ENCODE measurements at regions not wholly inside any gene's neighbourhood (a gene's known extent, or its start where the extent isn't known, plus 50 kb on each side); places are given as distances from the start of the nearest gene placed in this dataset.

- Histone ChIP-seq H3K9me3 (ENCODE audit: control insufficient read depth, low read length) (no peaks in the 10 kb centered on the region), H3K79me2 (no peaks in the 10 kb centered on the region), H3K27me3 (ENCODE audit: control insufficient read depth, insufficient read depth, low read length) (no peaks in the 10 kb centered on the region), H3K27ac (no peak overlapping the region), H2AFZ (no peak overlapping the region), H3K4me2 (ENCODE audit: low read length) (no peak overlapping the region), H3K4me3 (ENCODE audit: low read depth, low read length) (no peak overlapping the region), H3K4me1 (no peaks in the 10 kb centered on the region), H3K9ac (no peak overlapping the region), H3K36me3 (ENCODE audit: control insufficient read depth, insufficient read depth, low read length) (no peaks in the 10 kb centered on the region)
- TF ChIP-seq, protein P1, sequence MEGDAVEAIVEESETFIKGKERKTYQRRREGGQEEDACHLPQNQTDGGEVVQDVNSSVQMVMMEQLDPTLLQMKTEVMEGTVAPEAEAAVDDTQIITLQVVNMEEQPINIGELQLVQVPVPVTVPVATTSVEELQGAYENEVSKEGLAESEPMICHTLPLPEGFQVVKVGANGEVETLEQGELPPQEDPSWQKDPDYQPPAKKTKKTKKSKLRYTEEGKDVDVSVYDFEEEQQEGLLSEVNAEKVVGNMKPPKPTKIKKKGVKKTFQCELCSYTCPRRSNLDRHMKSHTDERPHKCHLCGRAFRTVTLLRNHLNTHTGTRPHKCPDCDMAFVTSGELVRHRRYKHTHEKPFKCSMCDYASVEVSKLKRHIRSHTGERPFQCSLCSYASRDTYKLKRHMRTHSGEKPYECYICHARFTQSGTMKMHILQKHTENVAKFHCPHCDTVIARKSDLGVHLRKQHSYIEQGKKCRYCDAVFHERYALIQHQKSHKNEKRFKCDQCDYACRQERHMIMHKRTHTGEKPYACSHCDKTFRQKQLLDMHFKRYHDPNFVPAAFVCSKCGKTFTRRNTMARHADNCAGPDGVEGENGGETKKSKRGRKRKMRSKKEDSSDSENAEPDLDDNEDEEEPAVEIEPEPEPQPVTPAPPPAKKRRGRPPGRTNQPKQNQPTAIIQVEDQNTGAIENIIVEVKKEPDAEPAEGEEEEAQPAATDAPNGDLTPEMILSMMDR (IDR thresholded peaks at IDR 0.05): no peak
Measured at GRCh38 chr1:78830321-78830720, 176.2 kb downstream of the ADGRL4 start.

DNA sequence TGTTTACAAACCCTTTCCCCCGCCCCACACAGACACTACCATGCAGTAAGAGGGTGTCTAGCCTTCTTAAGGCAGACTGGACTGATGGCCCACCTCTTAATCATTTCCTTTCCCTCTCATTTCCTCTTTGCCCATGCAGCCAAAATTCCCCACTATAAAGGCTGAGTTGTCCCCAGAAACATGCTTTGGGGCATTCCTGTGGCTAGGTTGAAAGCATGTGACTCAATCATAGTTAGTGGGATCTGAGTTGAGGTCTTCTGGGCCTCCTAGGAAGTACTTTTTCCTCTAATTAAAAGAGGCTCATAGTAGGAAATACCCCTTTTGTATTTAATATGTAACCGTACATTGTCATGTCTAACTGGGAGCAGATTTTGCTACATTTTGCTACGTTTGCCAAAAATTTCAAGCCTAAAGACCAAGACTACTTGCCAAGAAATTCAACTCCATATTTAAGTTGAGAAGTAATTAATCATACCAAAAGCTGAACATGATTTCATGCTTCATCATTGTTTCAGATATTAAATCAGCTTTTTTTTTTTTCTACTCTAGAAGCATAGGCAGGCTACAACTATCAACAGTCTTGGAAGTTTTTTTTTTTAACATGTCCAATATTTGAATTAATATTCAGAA, 174.7 kb downstream of the ADGRL4 start:
- no peaks in the 10 kb centered on the region for H3K27me3 ChIP-seq (ENCODE audit: control insufficient read depth, insufficient read depth, low read length)
- no peaks in the 10 kb centered on the region for H3K36me3 ChIP-seq (ENCODE audit: control insufficient read depth, insufficient read depth, low read length)
- no peak overlapping the region for H3K4me2 ChIP-seq (ENCODE audit: low read length)
- H2AFZ ChIP-seq: no peak overlapping the region
- no peaks in the 10 kb centered on the region for H3K79me2 ChIP-seq
- TF ChIP-seq, protein P1 (IDR thresholded peaks at IDR 0.05): no peak
- no peaks in the 10 kb centered on the region for H3K9me3 ChIP-seq (ENCODE audit: control insufficient read depth, low read length)
- no peak overlapping the region for H3K27ac ChIP-seq
- H3K4me3 ChIP-seq (ENCODE audit: low read depth, low read length): no peak overlapping the region
- no peaks in the 10 kb centered on the region for H3K4me1 ChIP-seq
- H3K9ac ChIP-seq: no peak overlapping the region

- H3K36me3 ChIP-seq (ENCODE audit: control insufficient read depth, insufficient read depth, low read length): no peaks in the 10 kb centered on the region
- H3K4me1 ChIP-seq: no peaks in the 10 kb centered on the region
- no peak overlapping the region for H3K4me3 ChIP-seq (ENCODE audit: low read depth, low read length)
- TF ChIP-seq, protein P1 (IDR thresholded peaks at IDR 0.05): no peak
- no peak overlapping the region for H2AFZ ChIP-seq
- H3K27ac ChIP-seq: no peak overlapping the region
- H3K9me3 ChIP-seq (ENCODE audit: control insufficient read depth, low read length): no peaks in the 10 kb centered on the region
- no peak overlapping the region for H3K9ac ChIP-seq
- H3K79me2 ChIP-seq: no peaks in the 10 kb centered on the region
- H3K4me2 ChIP-seq (ENCODE audit: low read length): no peak overlapping the region
- no peaks in the 10 kb centered on the region for H3K27me3 ChIP-seq (ENCODE audit: control insufficient read depth, insufficient read depth, low read length)
Measured at GRCh38 chr1:78833491-78833890, 173.0 kb downstream of the ADGRL4 start.

DNA sequence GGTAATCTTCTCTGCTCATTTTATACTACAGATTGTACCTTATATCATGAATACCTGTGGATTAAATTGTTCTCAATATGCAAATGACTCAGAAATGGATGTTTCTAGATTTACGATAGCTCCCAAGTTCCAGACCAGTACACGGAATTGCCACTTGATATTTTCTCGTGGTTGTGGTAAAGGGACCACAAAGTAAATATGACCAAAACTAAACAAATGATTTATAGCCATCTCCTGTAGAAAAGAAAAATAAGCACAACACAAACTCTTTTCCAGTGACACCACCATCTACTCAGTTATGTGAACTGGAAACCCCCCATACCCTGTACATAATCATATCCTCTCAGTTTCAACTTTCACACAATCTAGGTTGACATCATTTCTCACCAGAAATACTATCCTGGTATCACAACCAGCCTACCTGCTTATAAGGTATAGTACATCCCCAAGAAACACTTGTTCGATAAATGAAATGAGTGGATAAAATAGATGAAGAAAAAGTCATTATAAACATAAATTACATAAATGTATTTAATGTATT, 172.3 kb downstream of the ADGRL4 start:
- H3K4me3 ChIP-seq (ENCODE audit: low read depth, low read length): no peak overlapping the region
- no peaks in the 10 kb centered on the region for H3K36me3 ChIP-seq (ENCODE audit: control insufficient read depth, insufficient read depth, low read length)
- TF ChIP-seq, protein P1 (IDR thresholded peaks at IDR 0.05): no peak
- H3K27me3 ChIP-seq (ENCODE audit: control insufficient read depth, insufficient read depth, low read length): no peaks in the 10 kb centered on the region
- no peak overlapping the region for H2AFZ ChIP-seq
- H3K4me2 ChIP-seq (ENCODE audit: low read length): no peak overlapping the region
- no peaks in the 10 kb centered on the region for H3K79me2 ChIP-seq
- H3K9me3 ChIP-seq (ENCODE audit: control insufficient read depth, low read length): no peaks in the 10 kb centered on the region
- no peak overlapping the region for H3K9ac ChIP-seq
- H3K27ac ChIP-seq: no peak overlapping the region
- H3K4me1 ChIP-seq: no peaks in the 10 kb centered on the region

GRCh38 chr1:78836726-78837125, 169.8 kb downstream of the ADGRL4 start:
- no peaks in the 10 kb centered on the region for H3K9me3 ChIP-seq (ENCODE audit: control insufficient read depth, low read length)
- no peak overlapping the region for H2AFZ ChIP-seq
- no peak overlapping the region for H3K4me3 ChIP-seq (ENCODE audit: low read depth, low read length)
- no peak overlapping the region for H3K4me2 ChIP-seq (ENCODE audit: low read length)
- TF ChIP-seq, protein P1 (IDR thresholded peaks at IDR 0.05): no peak
- no peak overlapping the region for H3K27ac ChIP-seq
- no peaks in the 10 kb centered on the region for H3K27me3 ChIP-seq (ENCODE audit: control insufficient read depth, insufficient read depth, low read length)
- H3K79me2 ChIP-seq: no peaks in the 10 kb centered on the region
- H3K4me1 ChIP-seq: no peaks in the 10 kb centered on the region
- H3K36me3 ChIP-seq (ENCODE audit: control insufficient read depth, insufficient read depth, low read length): no peaks in the 10 kb centered on the region
- H3K9ac ChIP-seq: no peak overlapping the region

All from parathyroid adenoma (tissue), 2 donors.